ENCODE measurements at regions not wholly inside any gene's neighbourhood (a gene's known extent, or its start where the extent isn't known, plus 50 kb on each side); places are given as distances from the start of the nearest gene placed in this dataset.

- no peak overlapping the region for H3K27ac ChIP-seq (ENCODE audit: low read depth, low read length)
- no peaks in the 10 kb centered on the region for H3K36me3 ChIP-seq (ENCODE audit: control insufficient read depth, low read length)
- no peak overlapping the region for H3K4me2 ChIP-seq (ENCODE audit: low read length)
- no peaks in the 10 kb centered on the region for H3K27me3 ChIP-seq (ENCODE audit: control insufficient read depth, low read length)
- no peaks in the 10 kb centered on the region for H3K4me1 ChIP-seq (ENCODE audit: control insufficient read depth, low read length)
- no peaks in the 10 kb centered on the region for H3K9me2 ChIP-seq (replicated peaks; ENCODE audit: control insufficient read depth, low read length)
- no peaks in the 10 kb centered on the region for H3K9me3 ChIP-seq (ENCODE audit: control insufficient read depth, insufficient read depth, low read length)
- H4K20me1 ChIP-seq (ENCODE audit: control insufficient read depth, insufficient read depth, low read depth, low read length): no peaks in the 10 kb centered on the region
- no peaks in the 10 kb centered on the region for H3F3A ChIP-seq (ENCODE audit: control insufficient read depth, insufficient read depth)
- no peaks in the 10 kb centered on the region for H3K79me2 ChIP-seq (ENCODE audit: control insufficient read depth, low read length)
- H3K4me3 ChIP-seq (ENCODE audit: low read length): no peak overlapping the region
- TF ChIP-seq CTCF (IDR thresholded peaks at IDR 0.05; ENCODE audit: low read depth, low read length, poor library complexity, severe bottlenecking) (no peak), EZH2phosphoT487 (IDR thresholded peaks at IDR 0.05; ENCODE audit: borderline replicate concordance, low read length) (no peak)
Observed at GRCh38 chr13:37382146-37382545, 216.4 kb downstream of the POSTN start.

DNA sequence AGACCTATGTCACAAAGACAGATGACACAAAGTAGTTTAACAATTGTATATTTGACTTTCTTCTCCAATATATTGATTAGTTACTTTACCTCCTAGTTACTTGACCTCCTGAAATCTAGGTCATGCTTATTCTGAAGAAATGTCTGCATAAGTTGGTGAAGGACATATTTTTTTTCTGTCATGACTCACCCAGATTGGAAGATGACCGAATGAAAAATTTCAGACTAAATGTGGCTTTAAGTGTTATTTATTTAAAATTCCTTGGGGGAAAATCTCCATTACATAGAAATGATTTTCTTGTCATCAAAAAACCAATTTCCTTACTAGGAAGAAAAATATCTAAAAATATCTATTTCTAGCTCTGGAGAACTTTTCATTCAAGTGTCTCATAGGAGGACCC is 217.1 kb downstream of the POSTN start:
- H4K20me1 ChIP-seq (ENCODE audit: control insufficient read depth, insufficient read depth, low read depth, low read length): no peaks in the 10 kb centered on the region
- TF ChIP-seq EZH2phosphoT487 (IDR thresholded peaks at IDR 0.05; ENCODE audit: borderline replicate concordance, low read length): no peak
- no peak for TF ChIP-seq CTCF (IDR thresholded peaks at IDR 0.05; ENCODE audit: low read depth, low read length, poor library complexity, severe bottlenecking)
- no peaks in the 10 kb centered on the region for H3K9me3 ChIP-seq (ENCODE audit: control insufficient read depth, insufficient read depth, low read length)
- no peaks in the 10 kb centered on the region for H3K27me3 ChIP-seq (ENCODE audit: control insufficient read depth, low read length)
- H3K4me2 ChIP-seq (ENCODE audit: low read length): no peak overlapping the region
- no peak overlapping the region for H3K4me3 ChIP-seq (ENCODE audit: low read length)
- no peaks in the 10 kb centered on the region for H3K9me2 ChIP-seq (replicated peaks; ENCODE audit: control insufficient read depth, low read length)
- H3K4me1 ChIP-seq (ENCODE audit: control insufficient read depth, low read length): no peaks in the 10 kb centered on the region
- H3K36me3 ChIP-seq (ENCODE audit: control insufficient read depth, low read length): no peaks in the 10 kb centered on the region
- H3F3A ChIP-seq (ENCODE audit: control insufficient read depth, insufficient read depth): no peaks in the 10 kb centered on the region
- H3K27ac ChIP-seq (ENCODE audit: low read depth, low read length): no peak overlapping the region
- no peaks in the 10 kb centered on the region for H3K79me2 ChIP-seq (ENCODE audit: control insufficient read depth, low read length)

- no peak for TF ChIP-seq CTCF (IDR thresholded peaks at IDR 0.05; ENCODE audit: low read depth, low read length, poor library complexity, severe bottlenecking)
- TF ChIP-seq EZH2phosphoT487 (IDR thresholded peaks at IDR 0.05; ENCODE audit: borderline replicate concordance, low read length): no peak
- Histone ChIP-seq H3K4me3 (ENCODE audit: low read length) (no peak overlapping the region), H3K9me2 (replicated peaks; ENCODE audit: control insufficient read depth, low read length) (no peaks in the 10 kb centered on the region), H3K79me2 (ENCODE audit: control insufficient read depth, low read length) (no peaks in the 10 kb centered on the region), H3K36me3 (ENCODE audit: control insufficient read depth, low read length) (no peaks in the 10 kb centered on the region), H4K20me1 (ENCODE audit: control insufficient read depth, insufficient read depth, low read depth, low read length) (no peaks in the 10 kb centered on the region), H3K4me1 (ENCODE audit: control insufficient read depth, low read length) (no peaks in the 10 kb centered on the region), H3K9me3 (ENCODE audit: control insufficient read depth, insufficient read depth, low read length) (no peaks in the 10 kb centered on the region), H3K27ac (ENCODE audit: low read depth, low read length) (no peak overlapping the region), H3F3A (ENCODE audit: control insufficient read depth, insufficient read depth) (no peaks in the 10 kb centered on the region), H3K4me2 (ENCODE audit: low read length) (no peak overlapping the region), H3K27me3 (ENCODE audit: control insufficient read depth, low read length) (no peaks in the 10 kb centered on the region)
Observed at GRCh38 chr13:37379841-37380240, 218.7 kb downstream of the POSTN start.

GRCh38 chr13:37375724-37376123 is 222.8 kb downstream of the POSTN start:
- Histone ChIP-seq H3K9me2 (replicated peaks; ENCODE audit: control insufficient read depth, low read length) (no peaks in the 10 kb centered on the region), H3K4me3 (ENCODE audit: low read length) (no peak overlapping the region), H4K20me1 (ENCODE audit: control insufficient read depth, insufficient read depth, low read depth, low read length) (no peaks in the 10 kb centered on the region), H3K4me1 (ENCODE audit: control insufficient read depth, low read length) (no peaks in the 10 kb centered on the region), H3K27me3 (ENCODE audit: control insufficient read depth, low read length) (no peaks in the 10 kb centered on the region), H3K36me3 (ENCODE audit: control insufficient read depth, low read length) (no peaks in the 10 kb centered on the region), H3K27ac (ENCODE audit: low read depth, low read length) (no peak overlapping the region), H3F3A (ENCODE audit: control insufficient read depth, insufficient read depth) (no peaks in the 10 kb centered on the region), H3K79me2 (ENCODE audit: control insufficient read depth, low read length) (no peaks in the 10 kb centered on the region), H3K9me3 (ENCODE audit: control insufficient read depth, insufficient read depth, low read length) (no peaks in the 10 kb centered on the region), H3K4me2 (ENCODE audit: low read length) (no peak overlapping the region)
- no peak for TF ChIP-seq EZH2phosphoT487 (IDR thresholded peaks at IDR 0.05; ENCODE audit: borderline replicate concordance, low read length)
- no peak for TF ChIP-seq CTCF (IDR thresholded peaks at IDR 0.05; ENCODE audit: low read depth, low read length, poor library complexity, severe bottlenecking)

Measured in DOHH2 (cell line).